ENCODE measurements at regions not wholly inside any gene's neighbourhood (a gene's known extent, or its start where the extent isn't known, plus 50 kb on each side); places are given as distances from the start of the nearest gene placed in this dataset.

DNA sequence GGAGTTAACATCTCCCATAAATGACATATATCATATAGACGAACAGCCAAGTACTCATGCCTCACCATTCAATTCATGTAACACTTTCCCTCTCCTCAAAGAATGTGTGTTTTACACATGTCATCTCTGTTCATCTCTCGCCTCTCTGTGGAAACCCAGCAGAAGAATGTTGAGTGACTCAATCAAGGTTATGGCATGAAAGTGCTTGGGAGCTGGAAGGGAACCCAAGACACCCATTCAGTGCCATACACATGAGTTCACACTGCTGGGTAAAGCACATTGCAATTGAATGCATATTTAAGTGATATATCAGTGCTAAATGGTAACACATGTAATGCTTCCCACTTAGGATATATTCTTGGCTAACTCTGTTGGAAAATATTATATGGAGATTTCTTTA is 322.9 kb downstream of the PTEN start:
- TF ChIP-seq, protein P1, sequence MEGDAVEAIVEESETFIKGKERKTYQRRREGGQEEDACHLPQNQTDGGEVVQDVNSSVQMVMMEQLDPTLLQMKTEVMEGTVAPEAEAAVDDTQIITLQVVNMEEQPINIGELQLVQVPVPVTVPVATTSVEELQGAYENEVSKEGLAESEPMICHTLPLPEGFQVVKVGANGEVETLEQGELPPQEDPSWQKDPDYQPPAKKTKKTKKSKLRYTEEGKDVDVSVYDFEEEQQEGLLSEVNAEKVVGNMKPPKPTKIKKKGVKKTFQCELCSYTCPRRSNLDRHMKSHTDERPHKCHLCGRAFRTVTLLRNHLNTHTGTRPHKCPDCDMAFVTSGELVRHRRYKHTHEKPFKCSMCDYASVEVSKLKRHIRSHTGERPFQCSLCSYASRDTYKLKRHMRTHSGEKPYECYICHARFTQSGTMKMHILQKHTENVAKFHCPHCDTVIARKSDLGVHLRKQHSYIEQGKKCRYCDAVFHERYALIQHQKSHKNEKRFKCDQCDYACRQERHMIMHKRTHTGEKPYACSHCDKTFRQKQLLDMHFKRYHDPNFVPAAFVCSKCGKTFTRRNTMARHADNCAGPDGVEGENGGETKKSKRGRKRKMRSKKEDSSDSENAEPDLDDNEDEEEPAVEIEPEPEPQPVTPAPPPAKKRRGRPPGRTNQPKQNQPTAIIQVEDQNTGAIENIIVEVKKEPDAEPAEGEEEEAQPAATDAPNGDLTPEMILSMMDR (conservative IDR thresholded peaks at IDR 0.05 in 1 of 2, IDR thresholded peaks at IDR 0.05 in 1 of 2; ENCODE audit: low read depth in 1 of 2, low read length in 2 of 2) = no peak
- TF ChIP-seq EZH2 (IDR thresholded peaks at IDR 0.05; ENCODE audit: low read length, missing control alignments) = no peak
